ENCODE measurements at regions not wholly inside any gene's neighbourhood (a gene's known extent, or its start where the extent isn't known, plus 50 kb on each side); places are given as distances from the start of the nearest gene placed in this dataset.

GRCh38 chr10:52915391-52915790, 142.8 kb upstream of the MBL2 start:
- intact Hi-C loops (cut with DNase I; ENCODE audit: low total_unique reads) = no loop called here
- TF ChIP-seq POLR2A (IDR thresholded peaks at IDR 0.05) (no peak), CTCF (IDR thresholded peaks at IDR 0.05) (no peak)
- 83 to 86% methylated on average over 1 of the region's 1 CpG for WGBS, 2 donors
- H3K4me3 ChIP-seq (ENCODE audit: low read depth, poor library complexity, severe bottlenecking) = peak overlapping the region; percentile 0
- DNase-seq (ENCODE audit: low spot score in 2 of 2) = no peak

DNA sequence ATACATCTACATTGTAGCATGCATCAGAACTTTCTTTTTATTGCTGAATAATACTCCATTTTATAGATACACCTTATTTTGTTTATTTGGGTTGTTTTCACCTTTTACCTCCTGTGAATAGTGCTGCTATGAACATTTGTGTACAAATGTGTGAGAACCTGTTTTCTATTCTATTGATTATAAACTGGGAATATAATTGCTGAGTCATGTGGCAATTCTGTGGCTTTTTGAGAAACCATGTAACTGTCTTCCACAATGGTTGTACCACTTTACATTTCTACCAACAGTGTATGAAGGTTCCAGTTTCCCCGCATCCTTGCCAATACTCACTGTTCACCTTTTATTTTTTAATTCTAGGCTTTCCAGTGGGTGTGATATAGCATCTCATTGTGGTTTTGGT, 138.6 kb upstream of the MBL2 start:
- WGBS, 2 donors = 82 to 91% methylated on average over 1 of the region's 1 CpG
- no peak for DNase-seq (ENCODE audit: low spot score in 2 of 2)
- TF ChIP-seq POLR2A (IDR thresholded peaks at IDR 0.05) (no peak), CTCF (IDR thresholded peaks at IDR 0.05) (no peak)
- no peak overlapping the region for H3K4me3 ChIP-seq (ENCODE audit: low read depth, poor library complexity, severe bottlenecking)
- intact Hi-C loops (cut with DNase I; ENCODE audit: low total_unique reads) = no loop called here

DNA sequence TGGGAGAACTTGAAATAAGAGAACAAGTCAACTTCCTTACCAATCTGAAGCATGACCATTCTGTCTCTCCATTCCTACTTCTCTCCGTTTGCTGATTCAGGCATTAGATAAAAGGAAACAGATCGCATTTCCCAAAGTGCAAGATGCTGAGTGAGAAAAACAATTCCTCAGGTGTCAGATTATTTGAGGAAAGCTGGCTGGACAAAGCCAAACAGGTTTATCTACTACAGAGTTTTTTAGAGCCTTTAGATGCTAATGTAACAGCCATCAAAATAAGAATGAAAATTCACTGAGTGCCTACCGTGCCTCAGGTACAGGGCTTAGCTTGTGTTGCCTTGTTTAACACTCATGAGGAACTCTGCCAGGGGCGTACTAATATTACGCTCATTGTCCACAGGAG, 135.9 kb upstream of the MBL2 start:
- TF ChIP-seq CTCF (IDR thresholded peaks at IDR 0.05) (no peak), POLR2A (IDR thresholded peaks at IDR 0.05) (no peak)
- H3K4me3 ChIP-seq (ENCODE audit: low read depth, poor library complexity, severe bottlenecking) = no peak overlapping the region
- WGBS, 2 donors = 44 to 48% methylated on average over 5 of the region's 5 CpGs
- no peak for DNase-seq (ENCODE audit: low spot score in 2 of 2)
- intact Hi-C loops (cut with DNase I; ENCODE audit: low total_unique reads) = no loop called here

GRCh38 chr10:52906046-52906445, 133.5 kb upstream of the MBL2 start:
- no peak overlapping the region for H3K4me3 ChIP-seq (ENCODE audit: low read depth, poor library complexity, severe bottlenecking)
- DNase-seq (ENCODE audit: low spot score in 2 of 2) = no peak
- TF ChIP-seq POLR2A (IDR thresholded peaks at IDR 0.05) = no peak
- TF ChIP-seq CTCF (IDR thresholded peaks at IDR 0.05) = no peak
- WGBS, 2 donors = 79 to 83% methylated on average over 1 of the region's 1 CpG
- intact Hi-C loops (cut with DNase I; ENCODE audit: low total_unique reads) = no loop called here

- TF ChIP-seq POLR2A (IDR thresholded peaks at IDR 0.05) = no peak
- TF ChIP-seq CTCF (IDR thresholded peaks at IDR 0.05) = no peak
- intact Hi-C loops (cut with DNase I; ENCODE audit: low total_unique reads) = no loop called here
- H3K4me3 ChIP-seq (ENCODE audit: low read depth, poor library complexity, severe bottlenecking) = no peak overlapping the region
- 58 to 63% methylated on average over 3 of the region's 3 CpGs for WGBS, 2 donors
- DNase-seq (ENCODE audit: low spot score in 2 of 2) = no peak
Measured at GRCh38 chr10:52903397-52903938, 130.9 kb upstream of the MBL2 start.

DNA sequence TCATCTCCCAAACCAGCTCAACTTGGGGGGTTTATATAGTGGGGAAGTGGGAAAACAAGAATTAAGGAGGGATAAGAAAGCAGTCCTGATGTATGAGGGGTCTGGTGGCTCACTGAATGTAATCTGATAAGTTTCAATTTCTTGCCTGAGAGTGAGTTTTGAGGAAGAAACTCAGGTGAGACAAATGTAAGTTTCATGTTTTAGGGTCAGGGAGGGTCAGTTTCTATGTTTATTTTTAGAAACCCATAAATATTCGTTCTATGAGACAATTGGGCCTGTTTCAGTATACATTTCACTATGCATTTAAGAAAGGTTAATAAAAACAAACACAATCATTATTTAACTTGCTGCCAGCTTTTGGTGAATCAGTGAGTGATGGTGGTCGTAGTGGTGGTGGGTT, 128.0 kb upstream of the MBL2 start:
- intact Hi-C loops (cut with DNase I; ENCODE audit: low total_unique reads) = no loop called here
- WGBS, 2 donors = 60 to 64% methylated on average over 2 of the region's 2 CpGs
- TF ChIP-seq CTCF (IDR thresholded peaks at IDR 0.05) (no peak), POLR2A (IDR thresholded peaks at IDR 0.05) (no peak)
- H3K4me3 ChIP-seq (ENCODE audit: low read depth, poor library complexity, severe bottlenecking) = no peak overlapping the region
- no peak for DNase-seq (ENCODE audit: low spot score in 2 of 2)
